ENCODE measurements at regions not wholly inside any gene's neighbourhood (a gene's known extent, or its start where the extent isn't known, plus 50 kb on each side); places are given as distances from the start of the nearest gene placed in this dataset.
"Not testable (repeated sequence)": the region's sequence is repeated elsewhere in the genome, so short reads cannot be mapped to it uniquely, and the experiment has no call there.

DNA sequence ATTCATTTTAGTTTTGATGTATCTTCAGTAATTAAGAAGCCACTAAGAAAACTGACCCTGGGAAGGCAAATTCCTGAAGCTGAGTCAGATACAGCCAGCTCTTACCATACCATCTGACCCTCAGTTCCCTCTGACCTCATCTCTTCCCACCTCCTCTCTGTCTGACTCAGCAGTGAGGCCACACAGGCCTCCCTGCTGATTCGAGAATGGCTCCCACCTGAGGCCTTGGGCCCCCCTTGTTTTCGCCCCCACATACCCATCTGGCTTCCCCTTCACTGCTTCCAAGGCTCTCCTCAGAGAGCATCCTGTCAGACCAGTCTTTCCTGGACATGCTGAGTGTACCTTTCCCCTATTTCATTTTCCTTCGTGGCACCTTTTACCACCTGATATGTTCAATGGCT, 71.0 kb upstream of the CYP1B1 start:
- DNase-seq (ENCODE audit: low spot score): peak; percentile 80

DNA sequence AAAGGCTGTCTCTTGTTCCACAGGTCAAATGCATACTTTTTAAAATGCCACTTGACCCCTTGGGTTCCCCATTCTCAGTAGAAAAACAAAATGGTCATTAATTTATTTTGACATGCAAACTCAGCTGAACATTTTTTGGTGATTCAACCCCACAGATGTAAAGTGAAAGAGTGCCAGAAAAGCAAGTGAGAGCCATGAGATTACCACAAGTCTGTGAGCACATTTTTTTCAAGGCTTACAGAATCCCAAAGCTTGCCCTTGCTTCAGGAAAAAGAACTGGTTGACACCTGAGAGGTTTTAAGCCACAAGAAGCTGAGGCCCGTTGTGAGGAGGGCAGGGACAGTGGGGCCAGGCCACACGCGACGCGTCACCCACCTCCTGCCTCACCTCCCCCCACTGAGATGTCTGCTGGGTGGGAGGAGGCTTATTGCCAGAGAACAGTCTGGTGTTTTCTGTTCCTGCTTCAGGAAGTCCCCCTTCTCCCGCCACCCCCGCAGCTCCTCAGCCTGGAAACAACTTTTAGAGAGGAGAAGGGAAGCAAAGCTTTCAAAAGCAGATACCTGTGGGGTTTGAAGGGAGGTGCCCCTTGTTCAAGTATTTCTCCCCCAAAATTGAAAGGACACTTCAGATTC, 70.4 kb upstream of the CYP1B1 start:
- DNase-seq (ENCODE audit: low spot score): peak; percentile 57

DNA sequence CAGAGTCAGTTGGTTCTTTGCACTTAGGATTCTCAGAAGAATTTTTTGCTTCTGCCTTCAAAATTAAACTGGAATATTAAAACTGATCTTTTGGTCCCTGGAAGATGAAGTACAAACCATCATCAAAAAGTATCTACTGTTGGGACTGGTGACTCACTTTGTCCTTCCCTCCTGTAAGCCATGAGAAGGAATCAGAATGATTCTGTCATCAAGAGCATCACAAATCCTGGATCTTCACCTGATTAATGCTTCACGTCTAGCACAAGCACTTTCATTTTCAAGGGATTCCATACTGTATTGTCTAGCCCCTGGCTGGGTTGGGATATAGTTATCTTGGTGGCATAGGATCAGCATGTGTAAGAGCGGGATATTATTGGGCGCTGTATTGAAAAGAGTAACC, 69.3 kb upstream of the CYP1B1 start:
- no peak for DNase-seq (ENCODE audit: low spot score)

DNA sequence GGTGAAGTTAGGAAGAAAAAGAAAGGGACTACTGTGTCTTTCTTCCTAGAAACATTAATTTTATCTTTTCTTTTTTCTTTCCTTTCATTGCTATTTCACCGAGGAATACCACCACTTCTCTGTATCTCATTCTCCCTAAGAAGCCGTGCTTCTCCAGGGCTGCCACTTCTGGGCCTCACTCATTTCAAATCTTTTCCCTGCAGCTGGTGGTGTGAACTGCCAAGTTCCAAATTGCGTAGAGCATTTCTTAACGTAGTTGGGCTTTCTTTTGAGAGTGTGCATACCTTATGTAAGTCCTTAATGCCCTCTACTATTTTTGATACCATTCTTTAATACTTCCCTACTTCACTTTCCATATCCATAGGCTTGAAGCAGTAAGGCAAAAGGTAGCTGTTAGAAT, 66.7 kb upstream of the CYP1B1 start:
- no peak for DNase-seq (ENCODE audit: low spot score)

DNA sequence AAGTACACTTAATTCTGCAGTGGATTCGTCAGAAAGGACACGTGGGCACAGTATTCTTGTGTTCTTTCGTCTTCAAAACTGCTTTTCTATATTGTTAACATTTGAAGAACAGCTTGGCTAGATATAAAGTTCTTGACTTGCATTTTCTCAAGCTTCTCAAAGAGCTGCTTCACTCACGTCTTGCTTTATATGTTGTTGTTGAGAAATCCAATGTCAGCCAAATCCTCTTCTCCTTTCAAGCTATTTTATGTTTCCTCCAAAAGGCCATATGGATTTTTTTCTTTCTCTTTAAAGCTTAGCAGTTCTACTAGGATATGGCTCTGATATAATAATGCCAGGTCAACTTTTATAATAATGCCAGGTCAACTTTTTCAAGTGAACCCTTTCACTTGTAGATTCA, 65.5 kb upstream of the CYP1B1 start:
- DNase-seq (ENCODE audit: low spot score): no peak

DNA sequence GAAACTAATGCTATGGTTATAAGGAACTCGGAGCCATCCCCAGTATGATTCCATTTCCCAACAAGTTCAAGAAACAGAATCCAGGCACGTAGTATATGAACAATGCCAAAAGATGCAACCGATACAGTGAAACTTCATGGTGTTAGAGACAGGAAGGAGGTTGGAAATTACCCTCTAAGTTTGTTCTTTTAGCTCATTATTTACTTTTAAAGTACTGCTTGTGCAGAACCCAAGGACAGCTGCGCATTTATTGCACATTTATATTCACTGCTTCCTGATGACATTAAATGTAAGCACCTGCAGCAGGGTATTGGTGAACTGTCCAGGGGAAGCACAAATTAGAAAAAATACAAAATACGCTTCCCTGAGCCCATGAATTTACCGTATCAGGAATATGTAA, 63.0 kb upstream of the CYP1B1 start:
- no peak for DNase-seq (ENCODE audit: low spot score)

DNA sequence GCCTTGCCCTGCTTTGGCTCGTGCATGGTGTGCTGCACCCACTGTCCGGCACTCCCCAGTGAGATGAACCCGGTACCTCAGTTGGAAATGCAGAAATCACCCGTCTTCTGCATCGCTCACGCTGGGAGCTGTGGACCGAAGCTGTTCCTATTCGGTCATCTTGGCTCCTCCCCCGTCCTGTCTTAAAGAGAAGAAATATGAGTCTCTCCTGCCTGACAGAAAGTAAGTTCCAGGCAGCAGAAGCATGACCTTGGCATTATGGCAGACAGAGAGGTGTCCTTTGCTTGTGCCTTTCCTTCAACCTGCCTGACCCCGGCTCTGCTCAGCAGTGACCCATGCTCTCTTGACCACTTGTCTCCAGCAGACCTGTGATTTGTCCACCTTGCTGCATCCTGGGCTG, 62.5 kb upstream of the CYP1B1 start:
- DNase-seq (ENCODE audit: low spot score): no peak

DNA sequence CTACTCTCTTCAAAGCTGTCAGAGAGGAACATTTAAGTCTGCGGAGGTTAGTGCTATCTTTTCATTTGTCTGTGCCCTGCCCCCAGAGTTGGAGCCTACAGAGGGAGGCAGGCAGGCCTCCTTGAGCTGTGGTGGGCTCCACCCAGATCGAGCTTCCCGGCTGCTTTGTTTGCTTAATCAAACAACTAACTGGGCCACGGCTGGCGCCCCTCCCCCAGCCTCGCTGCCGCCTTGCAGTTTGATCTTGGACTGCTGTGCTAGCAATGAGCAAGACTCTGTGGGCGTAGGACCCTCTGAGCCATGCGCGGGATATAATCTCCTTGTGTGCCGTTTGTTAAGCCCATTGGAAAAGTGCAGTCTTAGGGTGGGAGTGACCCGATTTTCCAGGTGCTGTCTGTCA, 62.0 kb upstream of the CYP1B1 start:
- DNase-seq (ENCODE audit: low spot score): not testable (repeated sequence)

DNA sequence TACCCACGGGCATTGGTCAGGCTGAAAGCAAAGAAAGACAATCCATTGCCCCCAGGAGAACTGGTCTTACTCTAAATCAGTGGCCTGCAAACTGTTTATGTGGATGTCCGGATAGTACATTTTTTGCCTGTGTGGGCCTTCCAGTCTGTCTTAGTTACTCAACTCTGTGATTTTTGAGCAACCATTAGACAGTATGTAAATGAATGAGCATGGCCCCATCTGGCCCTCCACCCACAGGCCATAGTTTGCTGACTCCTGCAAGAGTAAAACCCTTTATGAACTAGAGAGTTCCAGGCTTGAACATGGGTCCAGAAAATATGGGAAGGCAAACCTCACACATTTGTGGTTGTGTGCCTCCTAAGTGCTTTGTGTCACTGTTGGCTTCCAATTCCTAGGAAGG, 55.7 kb upstream of the CYP1B1 start:
- no peak for DNase-seq (ENCODE audit: low spot score)

DNA sequence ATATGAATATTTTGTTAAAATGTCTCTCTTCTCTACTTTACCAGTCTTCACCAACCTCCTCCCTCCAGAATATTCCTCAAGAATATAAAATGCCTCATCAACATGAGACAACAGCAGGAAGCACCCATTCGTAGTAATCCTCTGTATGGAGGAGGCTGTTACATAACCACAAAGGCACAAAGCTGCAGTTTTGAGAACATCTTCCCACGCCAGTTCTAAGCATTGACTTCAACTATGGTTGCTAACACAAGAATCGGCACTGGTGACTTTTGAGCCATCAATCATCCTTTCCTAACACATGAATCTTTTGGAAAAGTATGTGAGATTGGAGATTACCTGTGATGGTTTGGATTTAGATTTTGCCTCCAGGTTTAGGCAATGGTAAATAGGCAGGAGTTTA, 54.9 kb upstream of the CYP1B1 start:
- DNase-seq (ENCODE audit: low spot score): no peak

DNA sequence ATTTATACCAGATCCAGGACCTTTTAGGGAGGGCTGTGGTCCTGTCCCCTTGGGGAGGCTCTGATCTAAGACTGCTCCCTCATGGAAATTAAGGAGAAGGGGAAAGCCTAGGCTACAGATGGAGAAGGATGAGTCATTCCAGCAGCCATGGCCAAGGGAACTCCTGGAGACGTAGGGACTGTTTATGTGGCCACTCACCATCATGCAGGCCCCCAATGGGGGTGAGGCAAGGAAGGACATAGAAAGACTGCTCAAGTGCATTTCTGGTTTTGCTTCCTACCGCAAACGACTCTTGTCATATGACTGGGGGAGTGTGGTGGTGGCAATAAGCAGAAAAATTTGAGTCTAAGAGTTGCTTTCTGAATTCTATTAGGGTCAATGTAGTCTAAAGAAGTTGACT, 54.0 kb upstream of the CYP1B1 start:
- DNase-seq (ENCODE audit: low spot score): no peak

DNA sequence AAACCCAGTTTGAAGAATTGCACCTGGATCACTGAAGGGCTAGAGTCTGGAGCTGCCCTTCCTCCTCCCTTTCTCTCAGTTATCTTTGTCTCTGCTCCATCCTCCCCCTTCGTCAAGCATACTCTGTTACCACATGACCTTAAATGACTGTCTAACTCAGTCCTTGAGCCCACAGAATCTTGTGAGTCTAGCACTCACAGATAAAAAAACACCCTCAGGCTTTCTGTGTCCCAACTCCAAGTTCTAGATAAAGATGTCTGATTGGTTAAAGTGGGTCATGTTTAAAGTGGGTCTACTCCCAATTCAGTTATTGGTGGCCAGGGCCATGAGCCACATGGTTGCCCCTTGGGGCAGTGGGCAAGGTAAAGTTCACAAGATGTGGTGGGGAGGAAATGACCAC, 53.5 kb upstream of the CYP1B1 start:
- DNase-seq (ENCODE audit: low spot score): no peak

DNA sequence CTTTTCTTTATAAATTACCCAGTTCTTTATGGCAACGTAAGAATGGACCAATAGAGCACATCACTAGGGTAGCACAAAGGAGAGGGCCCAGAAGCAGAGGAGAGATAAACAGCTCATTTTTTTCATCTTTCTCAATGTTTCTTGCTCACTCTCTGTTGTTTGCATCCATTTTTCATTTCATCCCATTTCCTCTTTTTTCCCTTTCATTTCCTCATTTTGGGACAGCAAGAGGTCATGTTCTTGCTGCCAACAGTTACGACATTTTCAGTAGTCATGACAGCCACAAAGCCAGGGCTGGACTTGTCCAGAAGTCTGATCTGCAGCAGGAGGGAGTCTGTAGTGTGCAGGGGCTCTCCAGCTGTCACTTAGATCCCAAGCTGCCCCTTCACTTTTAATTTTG, 52.7 kb upstream of the CYP1B1 start:
- DNase-seq (ENCODE audit: low spot score): no peak

DNA sequence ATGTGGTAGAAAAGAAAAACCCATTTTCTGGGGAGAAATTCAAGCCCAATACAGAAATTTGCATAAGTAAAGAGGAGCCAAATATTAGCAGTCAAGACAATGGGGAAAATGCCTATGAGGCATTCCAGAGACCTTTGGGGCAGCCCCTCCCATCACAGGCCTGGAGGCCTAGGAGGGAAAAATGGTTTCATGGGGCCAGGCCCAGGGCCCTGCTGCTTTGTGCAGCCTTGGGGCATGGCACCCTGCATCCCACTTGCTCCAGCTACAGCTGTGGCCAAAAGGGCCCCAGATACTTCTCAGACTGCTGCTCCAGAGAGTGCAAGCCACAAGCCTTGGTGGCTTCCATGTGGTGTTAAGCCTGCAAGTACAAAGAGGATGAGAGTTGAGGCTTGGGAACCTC, 51.3 kb upstream of the CYP1B1 start:
- DNase-seq (ENCODE audit: low spot score): no peak

DNA sequence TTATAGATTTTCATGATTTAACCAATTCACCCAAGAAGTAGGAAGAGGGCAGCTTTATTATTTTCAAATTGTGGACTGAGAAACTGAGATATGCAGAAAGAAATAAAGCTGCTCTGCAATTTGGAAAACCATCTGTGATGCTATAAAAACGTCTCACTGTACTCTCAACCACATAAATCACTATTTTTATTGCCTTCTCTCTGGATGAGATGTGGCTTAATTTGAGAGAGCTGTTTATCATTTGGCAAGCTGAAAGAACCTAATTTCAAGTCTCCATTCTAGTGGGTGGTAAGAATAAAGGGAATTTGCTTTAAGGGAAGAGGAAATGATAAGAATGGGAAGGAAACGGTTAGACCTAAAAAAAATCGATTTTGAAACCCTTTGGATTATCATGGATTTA, 49.9 kb upstream of the CYP1B1 start:
- DNase-seq (ENCODE audit: low spot score): no peak
